ENCODE measurements at regions not wholly inside any gene's neighbourhood (a gene's known extent, or its start where the extent isn't known, plus 50 kb on each side); places are given as distances from the start of the nearest gene placed in this dataset.

DNA sequence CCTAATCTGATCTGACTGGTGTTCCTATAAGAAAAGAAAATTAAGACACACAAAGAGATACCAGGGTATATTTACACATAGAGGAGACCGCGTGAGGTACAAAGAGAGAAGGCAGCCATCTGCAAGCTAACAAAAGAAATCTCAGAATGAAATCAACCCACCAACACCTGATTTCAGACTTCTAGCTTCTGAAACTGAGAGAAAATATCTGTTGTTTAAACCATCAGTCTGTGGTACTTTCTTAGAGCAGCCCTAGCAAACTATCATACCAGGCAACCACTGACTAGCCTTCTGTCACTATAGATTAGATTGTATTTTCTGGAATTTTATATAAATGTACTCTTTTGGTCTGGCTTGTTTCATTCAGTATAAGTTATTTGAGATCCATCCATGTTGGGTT lies 779.3 kb upstream of the ACO1 start:
- ChIA-PET POLR2A (no interaction called here), CTCF (no interaction called here)
- ATAC-seq (no peak), DNase-seq (ENCODE audit: low read depth, low spot score) (no peak)
- intact Hi-C loops (cut with micrococcal nuclease; ENCODE audit: unreplicated experiment) (no loop called here), in situ Hi-C loops (cut with HindIII; ENCODE audit: low pct_unique_long_range_greater_than_20kb, low sequenced_read_pairs) (no loop called here)
- Histone ChIP-seq H3K27ac (ENCODE audit: low read length) (no peak overlapping the region), H3K9me3 (ENCODE audit: control insufficient read depth, insufficient read depth, low read depth, low read length) (no peaks in the 10 kb centered on the region), H3K4me3 (ENCODE audit: low read depth in 2 of 2, low read length in 2 of 2) (no peak overlapping the region), H3K4me1 (ENCODE audit: control insufficient read depth, insufficient read depth, low read length) (no peaks in the 10 kb centered on the region), H3K36me3 (ENCODE audit: control insufficient read depth, insufficient read depth, low read length) (no peaks in the 10 kb centered on the region), H3K27me3 (ENCODE audit: control insufficient read depth, insufficient read depth, low read length) (no peaks in the 10 kb centered on the region)
- no TSS peak for BruUV-seq (replicated peaks)
- TF ChIP-seq SIN3A (IDR thresholded peaks at IDR 0.05; ENCODE audit: borderline replicate concordance, insufficient read depth, low read depth, low read length) (no peak), TCF7L2 (IDR thresholded peaks at IDR 0.05; ENCODE audit: low read depth, low read length) (no peak), POLR2AphosphoS5 (IDR thresholded peaks at IDR 0.05; ENCODE audit: low read depth, low read length) (no peak)
- TF ChIP-seq, protein P1, sequence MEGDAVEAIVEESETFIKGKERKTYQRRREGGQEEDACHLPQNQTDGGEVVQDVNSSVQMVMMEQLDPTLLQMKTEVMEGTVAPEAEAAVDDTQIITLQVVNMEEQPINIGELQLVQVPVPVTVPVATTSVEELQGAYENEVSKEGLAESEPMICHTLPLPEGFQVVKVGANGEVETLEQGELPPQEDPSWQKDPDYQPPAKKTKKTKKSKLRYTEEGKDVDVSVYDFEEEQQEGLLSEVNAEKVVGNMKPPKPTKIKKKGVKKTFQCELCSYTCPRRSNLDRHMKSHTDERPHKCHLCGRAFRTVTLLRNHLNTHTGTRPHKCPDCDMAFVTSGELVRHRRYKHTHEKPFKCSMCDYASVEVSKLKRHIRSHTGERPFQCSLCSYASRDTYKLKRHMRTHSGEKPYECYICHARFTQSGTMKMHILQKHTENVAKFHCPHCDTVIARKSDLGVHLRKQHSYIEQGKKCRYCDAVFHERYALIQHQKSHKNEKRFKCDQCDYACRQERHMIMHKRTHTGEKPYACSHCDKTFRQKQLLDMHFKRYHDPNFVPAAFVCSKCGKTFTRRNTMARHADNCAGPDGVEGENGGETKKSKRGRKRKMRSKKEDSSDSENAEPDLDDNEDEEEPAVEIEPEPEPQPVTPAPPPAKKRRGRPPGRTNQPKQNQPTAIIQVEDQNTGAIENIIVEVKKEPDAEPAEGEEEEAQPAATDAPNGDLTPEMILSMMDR (IDR thresholded peaks at IDR 0.05) = no peak
- TF ChIP-seq, protein P2, sequence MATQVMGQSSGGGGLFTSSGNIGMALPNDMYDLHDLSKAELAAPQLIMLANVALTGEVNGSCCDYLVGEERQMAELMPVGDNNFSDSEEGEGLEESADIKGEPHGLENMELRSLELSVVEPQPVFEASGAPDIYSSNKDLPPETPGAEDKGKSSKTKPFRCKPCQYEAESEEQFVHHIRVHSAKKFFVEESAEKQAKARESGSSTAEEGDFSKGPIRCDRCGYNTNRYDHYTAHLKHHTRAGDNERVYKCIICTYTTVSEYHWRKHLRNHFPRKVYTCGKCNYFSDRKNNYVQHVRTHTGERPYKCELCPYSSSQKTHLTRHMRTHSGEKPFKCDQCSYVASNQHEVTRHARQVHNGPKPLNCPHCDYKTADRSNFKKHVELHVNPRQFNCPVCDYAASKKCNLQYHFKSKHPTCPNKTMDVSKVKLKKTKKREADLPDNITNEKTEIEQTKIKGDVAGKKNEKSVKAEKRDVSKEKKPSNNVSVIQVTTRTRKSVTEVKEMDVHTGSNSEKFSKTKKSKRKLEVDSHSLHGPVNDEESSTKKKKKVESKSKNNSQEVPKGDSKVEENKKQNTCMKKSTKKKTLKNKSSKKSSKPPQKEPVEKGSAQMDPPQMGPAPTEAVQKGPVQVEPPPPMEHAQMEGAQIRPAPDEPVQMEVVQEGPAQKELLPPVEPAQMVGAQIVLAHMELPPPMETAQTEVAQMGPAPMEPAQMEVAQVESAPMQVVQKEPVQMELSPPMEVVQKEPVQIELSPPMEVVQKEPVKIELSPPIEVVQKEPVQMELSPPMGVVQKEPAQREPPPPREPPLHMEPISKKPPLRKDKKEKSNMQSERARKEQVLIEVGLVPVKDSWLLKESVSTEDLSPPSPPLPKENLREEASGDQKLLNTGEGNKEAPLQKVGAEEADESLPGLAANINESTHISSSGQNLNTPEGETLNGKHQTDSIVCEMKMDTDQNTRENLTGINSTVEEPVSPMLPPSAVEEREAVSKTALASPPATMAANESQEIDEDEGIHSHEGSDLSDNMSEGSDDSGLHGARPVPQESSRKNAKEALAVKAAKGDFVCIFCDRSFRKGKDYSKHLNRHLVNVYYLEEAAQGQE (IDR thresholded peaks at IDR 0.05; ENCODE audit: insufficient read depth in 1 of 2, low read depth in 2 of 2, low read length in 1 of 2) = no peak

DNA sequence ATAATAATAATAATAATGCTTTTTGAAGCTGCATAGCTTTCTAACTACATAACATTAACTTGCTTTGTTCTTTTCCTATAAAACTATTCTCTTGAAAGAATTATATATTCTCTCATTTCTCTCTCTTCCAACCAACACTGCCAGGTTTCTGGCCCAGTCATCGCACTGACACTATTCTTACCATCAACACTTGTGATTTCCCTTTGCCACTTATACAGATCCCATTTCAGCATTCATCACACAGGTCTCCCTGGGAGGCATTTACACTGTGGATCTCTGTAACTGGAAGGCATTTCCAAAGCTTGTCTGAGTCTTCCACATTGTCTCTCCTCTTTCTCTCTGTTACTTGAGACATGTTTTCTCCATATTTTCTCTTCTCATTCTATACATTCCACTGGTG lies 777.8 kb upstream of the ACO1 start:
- intact Hi-C loops (cut with micrococcal nuclease; ENCODE audit: unreplicated experiment) (no loop called here), in situ Hi-C loops (cut with HindIII; ENCODE audit: low pct_unique_long_range_greater_than_20kb, low sequenced_read_pairs) (no loop called here)
- H3K9me3 ChIP-seq (ENCODE audit: control insufficient read depth, insufficient read depth, low read depth, low read length) = no peaks in the 10 kb centered on the region
- no peak for DNase-seq (ENCODE audit: low read depth, low spot score)
- no peaks in the 10 kb centered on the region for H3K4me1 ChIP-seq (ENCODE audit: control insufficient read depth, insufficient read depth, low read length)
- no peak overlapping the region for H3K27ac ChIP-seq (ENCODE audit: low read length)
- no peaks in the 10 kb centered on the region for H3K36me3 ChIP-seq (ENCODE audit: control insufficient read depth, insufficient read depth, low read length)
- TF ChIP-seq, protein P2 (IDR thresholded peaks at IDR 0.05; ENCODE audit: insufficient read depth in 1 of 2, low read depth in 2 of 2, low read length in 1 of 2) = no peak
- TF ChIP-seq, protein P1 (IDR thresholded peaks at IDR 0.05) = no peak
- TF ChIP-seq POLR2AphosphoS5 (IDR thresholded peaks at IDR 0.05; ENCODE audit: low read depth, low read length) (no peak), SIN3A (IDR thresholded peaks at IDR 0.05; ENCODE audit: borderline replicate concordance, insufficient read depth, low read depth, low read length) (no peak), TCF7L2 (IDR thresholded peaks at IDR 0.05; ENCODE audit: low read depth, low read length) (no peak)
- no peaks in the 10 kb centered on the region for H3K27me3 ChIP-seq (ENCODE audit: control insufficient read depth, insufficient read depth, low read length)
- POLR2A ChIA-PET = no interaction called here
- no peak for ATAC-seq
- CTCF ChIA-PET = no interaction called here
- H3K4me3 ChIP-seq (ENCODE audit: low read depth in 2 of 2, low read length in 2 of 2) = no peak overlapping the region
- BruUV-seq (replicated peaks) = no TSS peak
